KMS-11 (cell line): ENCODE measurements at regions not wholly inside any gene's neighbourhood (a gene's known extent, or its start where the extent isn't known, plus 50 kb on each side); places are given as distances from the start of the nearest gene placed in this dataset.

Experiments
- H2AFZ ChIP-seq: fragments of 200-600 bp; sonication (generic); 2 replicates; pipeline ENCODE4 v1.6.1; 2016; ENCODE audit warnings: antibody characterized with exemption, mixed run types, low read depth
- H3K27ac ChIP-seq: fragments of 200-600 bp; sonication (generic); 2 replicates; pipeline ENCODE4 v1.6.1; 2016; ENCODE audit warnings: mild to moderate bottlenecking, mixed run types
- H3K27me3 ChIP-seq: fragments of 200-600 bp; sonication (generic); 2 replicates; pipeline ENCODE4 v1.6.1; 2017; ENCODE audit warnings: mild to moderate bottlenecking, low read depth, mixed run types, moderate library complexity; ENCODE audit not compliant: insufficient read depth
- H3K36me3 ChIP-seq: fragments of 200-600 bp; sonication (generic); 2 replicates; pipeline ENCODE4 v1.6.1; 2017; ENCODE audit warnings: mild to moderate bottlenecking, mixed run types; ENCODE audit not compliant: insufficient read depth
- H3K4me1 ChIP-seq: fragments of 200-600 bp; sonication (generic); 2 replicates; pipeline ENCODE4 v1.6.1; 2016; ENCODE audit warnings: mild to moderate bottlenecking, low read depth, mixed run types; ENCODE audit not compliant: poor library complexity, severe bottlenecking
- H3K4me2 ChIP-seq: fragments of 200-600 bp; sonication (generic); 2 replicates; pipeline ENCODE4 v1.7.0; 2016; ENCODE audit warnings: mild to moderate bottlenecking, mixed run types
- H3K4me3 ChIP-seq: fragments of 200-600 bp; sonication (generic); IDR thresholded peaks from 2 replicates; pipeline ENCODE4 v1.6.1; 2017; ENCODE audit warnings: low read depth, low read length, mixed read lengths; ENCODE audit not compliant: insufficient read depth
- H3K79me2 ChIP-seq: fragments of 200-600 bp; sonication (generic); 2 replicates; pipeline ENCODE4 v1.6.1; 2016; ENCODE audit warnings: low read depth, mixed run types; ENCODE audit not compliant: insufficient read depth
- H3K9ac ChIP-seq: fragments of 200-600 bp; sonication (generic); 2 replicates; pipeline ENCODE4 v1.6.1; 2016; ENCODE audit warnings: mild to moderate bottlenecking, mixed run types
- H4K20me1 ChIP-seq: fragments of 200-600 bp; sonication (generic); 2 replicates; pipeline ENCODE4 v1.6.1; 2016; ENCODE audit warnings: mild to moderate bottlenecking, mixed run types; ENCODE audit not compliant: insufficient read depth
- TF ChIP-seq, protein P1 (sequence below): fragments of 200-600 bp; sonication (generic); conservative IDR thresholded peaks from 2 replicates; pipeline ENCODE4 v1.6.1; 2017; ENCODE audit warnings: low read depth, mild to moderate bottlenecking, antibody characterized with exemption, low read length, moderate library complexity, mixed read lengths

DNA sequence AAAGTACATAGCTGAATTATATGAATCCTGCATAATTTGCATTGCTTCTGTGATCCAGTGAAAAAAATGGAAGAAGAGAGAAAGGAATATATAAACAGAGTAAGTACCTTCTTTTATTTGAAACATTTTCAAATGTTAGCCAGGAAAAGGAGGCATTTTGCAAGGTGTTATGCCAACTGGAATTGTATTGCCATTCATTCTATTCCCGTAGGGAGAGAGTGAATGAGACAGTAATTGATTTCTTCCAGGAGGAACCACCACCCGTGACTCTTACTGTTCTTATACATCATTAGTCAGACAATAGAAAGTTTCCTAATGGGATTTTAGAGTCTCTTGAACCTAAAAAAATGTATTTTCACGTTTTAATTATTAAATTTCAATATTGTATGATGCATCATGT lies 324.1 kb upstream of the ALCAM start:
- Histone ChIP-seq H3K4me1 (no peaks in the 10 kb centered on the region), H3K27me3 (no peaks in the 10 kb centered on the region), H2AFZ (no peak overlapping the region), H3K4me2 (no peak overlapping the region), H4K20me1 (no peaks in the 10 kb centered on the region), H3K36me3 (no peaks in the 10 kb centered on the region), H3K79me2 (no peaks in the 10 kb centered on the region), H3K4me3 (no peak overlapping the region), H3K27ac (no peak overlapping the region), H3K9ac (no peak overlapping the region)
- TF ChIP-seq, protein P1, sequence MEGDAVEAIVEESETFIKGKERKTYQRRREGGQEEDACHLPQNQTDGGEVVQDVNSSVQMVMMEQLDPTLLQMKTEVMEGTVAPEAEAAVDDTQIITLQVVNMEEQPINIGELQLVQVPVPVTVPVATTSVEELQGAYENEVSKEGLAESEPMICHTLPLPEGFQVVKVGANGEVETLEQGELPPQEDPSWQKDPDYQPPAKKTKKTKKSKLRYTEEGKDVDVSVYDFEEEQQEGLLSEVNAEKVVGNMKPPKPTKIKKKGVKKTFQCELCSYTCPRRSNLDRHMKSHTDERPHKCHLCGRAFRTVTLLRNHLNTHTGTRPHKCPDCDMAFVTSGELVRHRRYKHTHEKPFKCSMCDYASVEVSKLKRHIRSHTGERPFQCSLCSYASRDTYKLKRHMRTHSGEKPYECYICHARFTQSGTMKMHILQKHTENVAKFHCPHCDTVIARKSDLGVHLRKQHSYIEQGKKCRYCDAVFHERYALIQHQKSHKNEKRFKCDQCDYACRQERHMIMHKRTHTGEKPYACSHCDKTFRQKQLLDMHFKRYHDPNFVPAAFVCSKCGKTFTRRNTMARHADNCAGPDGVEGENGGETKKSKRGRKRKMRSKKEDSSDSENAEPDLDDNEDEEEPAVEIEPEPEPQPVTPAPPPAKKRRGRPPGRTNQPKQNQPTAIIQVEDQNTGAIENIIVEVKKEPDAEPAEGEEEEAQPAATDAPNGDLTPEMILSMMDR, result no peak

DNA sequence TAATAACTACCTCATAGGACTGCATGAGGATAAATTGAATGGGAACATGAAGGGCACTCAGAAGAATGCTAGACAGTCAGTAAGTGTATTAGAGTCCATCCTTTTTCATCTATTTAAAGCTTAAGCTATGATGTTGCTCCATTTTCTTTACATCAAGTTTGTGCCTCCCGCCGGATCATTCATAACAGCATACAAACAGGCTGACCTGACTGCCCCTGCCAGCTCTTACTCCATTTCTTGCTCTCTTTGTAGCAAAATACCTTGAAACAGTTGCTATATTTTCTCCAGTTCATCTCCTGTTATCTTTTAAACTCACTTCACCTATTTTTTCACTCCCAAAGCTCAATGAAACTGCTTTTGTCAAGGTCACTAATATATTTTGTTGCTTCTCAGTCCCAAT lies 315.6 kb upstream of the ALCAM start:
- Histone ChIP-seq H3K36me3 (no peaks in the 10 kb centered on the region), H3K4me3 (no peak overlapping the region), H3K27me3 (no peaks in the 10 kb centered on the region), H3K4me2 (no peak overlapping the region), H3K79me2 (no peaks in the 10 kb centered on the region), H4K20me1 (no peaks in the 10 kb centered on the region), H2AFZ (no peak overlapping the region), H3K27ac (no peak overlapping the region), H3K4me1 (no peaks in the 10 kb centered on the region), H3K9ac (no peak overlapping the region)
- TF ChIP-seq, protein P1, result no peak

DNA sequence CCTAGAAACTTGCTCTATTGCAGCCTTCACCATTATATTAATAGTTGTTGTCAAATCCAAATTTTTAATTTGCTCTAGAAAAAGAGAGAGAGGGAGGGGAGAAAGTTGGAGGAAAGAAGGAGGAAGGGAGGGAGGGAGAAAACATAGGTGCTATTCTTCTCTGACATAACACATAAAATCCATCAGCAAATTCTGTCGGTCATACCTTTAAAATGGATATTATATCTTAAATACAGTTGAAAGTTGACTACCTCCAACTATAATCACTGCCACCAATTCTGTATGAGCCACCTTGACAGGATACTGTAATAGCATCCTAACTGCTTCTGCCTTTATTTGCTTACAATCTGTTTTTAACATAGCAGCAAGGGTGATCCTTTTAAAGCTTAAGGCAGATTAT lies 314.7 kb upstream of the ALCAM start:
- H3K36me3 ChIP-seq, result no peaks in the 10 kb centered on the region
- H2AFZ ChIP-seq, result no peak overlapping the region
- H4K20me1 ChIP-seq, result no peaks in the 10 kb centered on the region
- no peaks in the 10 kb centered on the region for H3K79me2 ChIP-seq
- no peaks in the 10 kb centered on the region for H3K4me1 ChIP-seq
- no peaks in the 10 kb centered on the region for H3K27me3 ChIP-seq
- H3K4me3 ChIP-seq, result no peak overlapping the region
- no peak overlapping the region for H3K4me2 ChIP-seq
- TF ChIP-seq, protein P1, result no peak
- H3K9ac ChIP-seq, result no peak overlapping the region
- H3K27ac ChIP-seq, result no peak overlapping the region

DNA sequence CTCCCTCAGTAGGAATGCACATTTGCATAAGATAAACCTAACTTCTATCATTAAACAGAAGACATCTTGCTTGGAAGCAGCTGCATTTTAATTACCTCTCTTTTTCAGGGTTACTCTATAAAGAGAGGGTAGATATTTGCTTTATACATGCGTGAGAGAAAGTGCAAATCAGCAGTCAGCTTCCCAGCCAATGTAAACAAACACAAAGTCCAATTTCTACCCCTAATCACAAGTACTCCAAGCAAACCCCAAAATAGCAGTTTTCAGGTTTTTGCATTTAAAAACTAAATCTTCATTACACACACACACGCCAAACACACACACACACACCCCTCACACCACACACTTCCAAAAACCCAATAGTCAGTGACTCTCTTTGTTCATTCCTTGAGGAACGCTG lies 303.9 kb upstream of the ALCAM start:
- Histone ChIP-seq H2AFZ (no peak overlapping the region), H3K4me1 (no peaks in the 10 kb centered on the region), H4K20me1 (no peaks in the 10 kb centered on the region), H3K27ac (no peak overlapping the region), H3K27me3 (no peaks in the 10 kb centered on the region), H3K4me2 (no peak overlapping the region), H3K9ac (no peak overlapping the region), H3K79me2 (no peaks in the 10 kb centered on the region), H3K36me3 (no peaks in the 10 kb centered on the region), H3K4me3 (no peak overlapping the region)
- TF ChIP-seq, protein P1, result no peak
